ENCODE measurements at regions not wholly inside any gene's neighbourhood (a gene's known extent, or its start where the extent isn't known, plus 50 kb on each side); places are given as distances from the start of the nearest gene placed in this dataset.

DNA sequence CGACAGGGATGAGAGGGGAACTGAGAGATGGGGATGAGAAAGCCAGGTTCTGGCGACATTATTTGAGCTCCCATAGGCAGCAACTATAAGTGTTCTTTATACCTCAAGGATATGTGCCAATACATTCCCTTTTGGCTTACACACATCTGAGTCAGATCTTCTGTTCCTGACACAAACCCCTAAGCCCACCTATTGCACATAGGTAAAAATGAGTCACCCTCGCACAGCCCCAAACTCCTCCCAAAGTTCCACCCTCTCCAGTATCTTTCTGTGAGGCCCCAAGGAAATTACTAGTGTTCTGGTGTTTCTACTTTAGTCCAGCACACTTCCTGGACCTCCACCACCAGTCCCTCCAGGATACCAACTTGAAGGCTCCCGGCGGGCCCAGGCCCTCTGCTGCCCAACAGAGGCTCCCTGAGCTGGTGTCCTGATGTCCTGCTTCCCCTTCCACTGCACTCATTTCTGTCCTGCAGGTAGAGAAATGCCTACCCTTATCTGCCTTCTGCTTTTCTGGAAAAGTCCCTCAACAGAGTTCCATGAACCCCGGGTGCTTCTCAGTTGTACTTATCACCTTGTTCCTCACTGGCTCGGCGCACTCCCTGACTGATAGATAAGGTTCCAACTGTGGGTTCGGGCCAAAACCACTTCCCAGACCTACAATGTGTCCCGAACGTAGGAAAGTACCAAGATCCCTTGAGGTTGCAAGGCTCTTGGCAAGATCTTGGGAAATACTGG, 125.5 kb downstream of the EN1 start:
- TF ChIP-seq, protein P1, sequence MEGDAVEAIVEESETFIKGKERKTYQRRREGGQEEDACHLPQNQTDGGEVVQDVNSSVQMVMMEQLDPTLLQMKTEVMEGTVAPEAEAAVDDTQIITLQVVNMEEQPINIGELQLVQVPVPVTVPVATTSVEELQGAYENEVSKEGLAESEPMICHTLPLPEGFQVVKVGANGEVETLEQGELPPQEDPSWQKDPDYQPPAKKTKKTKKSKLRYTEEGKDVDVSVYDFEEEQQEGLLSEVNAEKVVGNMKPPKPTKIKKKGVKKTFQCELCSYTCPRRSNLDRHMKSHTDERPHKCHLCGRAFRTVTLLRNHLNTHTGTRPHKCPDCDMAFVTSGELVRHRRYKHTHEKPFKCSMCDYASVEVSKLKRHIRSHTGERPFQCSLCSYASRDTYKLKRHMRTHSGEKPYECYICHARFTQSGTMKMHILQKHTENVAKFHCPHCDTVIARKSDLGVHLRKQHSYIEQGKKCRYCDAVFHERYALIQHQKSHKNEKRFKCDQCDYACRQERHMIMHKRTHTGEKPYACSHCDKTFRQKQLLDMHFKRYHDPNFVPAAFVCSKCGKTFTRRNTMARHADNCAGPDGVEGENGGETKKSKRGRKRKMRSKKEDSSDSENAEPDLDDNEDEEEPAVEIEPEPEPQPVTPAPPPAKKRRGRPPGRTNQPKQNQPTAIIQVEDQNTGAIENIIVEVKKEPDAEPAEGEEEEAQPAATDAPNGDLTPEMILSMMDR (IDR thresholded peaks at IDR 0.05; ENCODE audit: control insufficient read depth, insufficient read depth, low read depth, low read length, missing control alignments), result no peak
- no peak overlapping the region for H3K4me3 ChIP-seq (ENCODE audit: control insufficient read depth, low read depth, low read length)
- DNase-seq (ENCODE audit: low read depth), result no peak

- TF ChIP-seq, protein P1 (IDR thresholded peaks at IDR 0.05; ENCODE audit: control insufficient read depth, insufficient read depth, low read depth, low read length, missing control alignments), result no peak
- no peak for DNase-seq (ENCODE audit: low read depth)
- no peak overlapping the region for H3K4me3 ChIP-seq (ENCODE audit: control insufficient read depth, low read depth, low read length)
Measured at GRCh38 chr2:118720866-118721265, 126.6 kb downstream of the EN1 start.

DNA sequence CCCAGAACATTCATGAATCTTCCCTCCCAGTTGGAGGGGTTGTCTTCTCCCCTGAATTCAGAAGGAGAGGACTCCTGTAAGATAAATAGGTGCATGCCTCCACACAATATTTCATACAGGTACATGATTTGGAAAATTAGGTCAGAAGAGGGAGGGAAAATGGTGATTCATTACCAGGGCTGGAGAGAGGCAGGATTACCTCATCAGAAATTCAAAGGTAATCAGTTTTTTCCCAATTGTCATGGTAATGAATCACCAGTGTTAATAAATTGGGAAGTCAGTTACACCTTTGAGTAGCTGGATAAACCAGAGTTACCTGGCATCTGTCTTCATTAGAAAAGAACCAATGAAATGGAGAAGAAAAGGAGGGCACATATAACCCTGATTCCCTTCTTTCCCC, 128.5 kb downstream of the EN1 start:
- TF ChIP-seq, protein P1 (IDR thresholded peaks at IDR 0.05; ENCODE audit: control insufficient read depth, insufficient read depth, low read depth, low read length, missing control alignments), result no peak
- DNase-seq (ENCODE audit: low read depth), result no peak
- H3K4me3 ChIP-seq (ENCODE audit: control insufficient read depth, low read depth, low read length), result no peak overlapping the region

- DNase-seq (ENCODE audit: low read depth), result no peak
- no peak overlapping the region for H3K4me3 ChIP-seq (ENCODE audit: control insufficient read depth, low read depth, low read length)
- TF ChIP-seq, protein P1 (IDR thresholded peaks at IDR 0.05; ENCODE audit: control insufficient read depth, insufficient read depth, low read depth, low read length, missing control alignments), result no peak
Measured at GRCh38 chr2:118716102-118716501, 131.3 kb downstream of the EN1 start.

GRCh38 chr2:118714118-118714517, 133.3 kb downstream of the EN1 start:
- H3K4me3 ChIP-seq (ENCODE audit: control insufficient read depth, low read depth, low read length), result no peak overlapping the region
- TF ChIP-seq, protein P1 (IDR thresholded peaks at IDR 0.05; ENCODE audit: control insufficient read depth, insufficient read depth, low read depth, low read length, missing control alignments), result no peak
- no peak for DNase-seq (ENCODE audit: low read depth)

GRCh38 chr2:118711603-118712002, 135.8 kb downstream of the EN1 start:
- TF ChIP-seq, protein P1 (IDR thresholded peaks at IDR 0.05; ENCODE audit: control insufficient read depth, insufficient read depth, low read depth, low read length, missing control alignments), result no peak
- H3K4me3 ChIP-seq (ENCODE audit: control insufficient read depth, low read depth, low read length), result no peak overlapping the region
- DNase-seq (ENCODE audit: low read depth), result no peak

All from AG09309 (cell line).